ENCODE measurements at regions not wholly inside any gene's neighbourhood (a gene's known extent, or its start where the extent isn't known, plus 50 kb on each side); places are given as distances from the start of the nearest gene placed in this dataset.

Small RNA genes lying in the stretch of these regions (small RNA-seq; reads per million reads assigned to genes)
- 0 reads per million in 4 donors for gene RF00096
- gene RN7SKP251, result 0 reads per million in 4 donors
- 0 reads per million in 4 donors for gene VWA8P1
